ENCODE measurements at regions not wholly inside any gene's neighbourhood (a gene's known extent, or its start where the extent isn't known, plus 50 kb on each side); places are given as distances from the start of the nearest gene placed in this dataset.
"Not testable (repeated sequence)": the region's sequence is repeated elsewhere in the genome, so short reads cannot be mapped to it uniquely, and the experiment has no call there.

DNA sequence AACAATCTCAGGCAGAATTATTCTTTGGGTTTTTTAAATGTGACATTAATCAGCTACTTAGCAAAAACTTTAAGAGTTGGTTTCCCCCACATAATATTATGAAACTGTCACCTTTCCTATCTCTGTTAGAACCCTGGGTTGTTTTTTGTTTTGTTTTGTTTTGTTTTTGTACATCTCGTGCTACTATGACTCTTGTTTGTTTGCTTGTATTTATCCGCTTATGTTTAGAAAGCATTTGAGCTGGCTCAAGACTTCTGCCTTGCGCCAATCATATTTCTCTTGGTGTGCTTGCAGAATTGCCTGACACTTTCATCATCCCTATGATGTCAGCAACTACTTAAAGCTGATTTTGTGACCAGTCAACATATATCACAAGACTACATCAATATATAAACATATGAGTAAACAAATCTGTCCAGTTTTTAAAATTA lies 116.9 kb downstream of the DCLK3 start:
- Mint-ChIP-seq H3K36me3 (no peaks in the 10 kb centered on the region), H3K9me3 (no peaks in the 10 kb centered on the region), H3K4me1 (no peaks in the 10 kb centered on the region), H3K27ac (no peak overlapping the region), H3K27me3 (peaks cover 28 to 50% of the 10 kb centered on the region in 2 donors), H3K4me3 (no peak overlapping the region)
- DNase-seq (no peak), ATAC-seq (replicated peaks in 1 of 4) (no peak)
- ChIA-PET CTCF (no interaction called here), POLR2A (no interaction called here)
- no CpG with 5 or more reads among the region's 3 CpGs for WGBS (ENCODE audit: insufficient coverage)
- H3K4me3 ChIP-seq (ENCODE audit: control insufficient read depth in 1 of 2, extremely low read depth in 1 of 2, low read length in 1 of 2): no peak overlapping the region
- no peaks in the 10 kb centered on the region for H3K4me1 ChIP-seq (ENCODE audit: control insufficient read depth in 1 of 2, extremely low read depth in 1 of 2, insufficient read depth in 2 of 2, low read length in 2 of 2)
- H3K36me3 ChIP-seq (ENCODE audit: control insufficient read depth in 2 of 2, extremely low read depth in 1 of 2, insufficient read depth in 1 of 2, low read length in 1 of 2): no peaks in the 10 kb centered on the region
- H3K27ac ChIP-seq (ENCODE audit: low read length): no peak overlapping the region
- peaks cover 0 to 6% of the 10 kb centered on the region in 2 experiments for H3K27me3 ChIP-seq (replicated peaks in 1 of 2; ENCODE audit: control insufficient read depth in 2 of 2, extremely low read depth in 1 of 2, insufficient read depth in 2 of 2, low read length in 1 of 2)
- H3K9me3 ChIP-seq: no peaks in the 10 kb centered on the region

- Mint-ChIP-seq H3K4me3 (no peak overlapping the region), H3K9me3 (no peaks in the 10 kb centered on the region), H3K4me1 (no peaks in the 10 kb centered on the region), H3K27me3 (peaks cover 18 to 26% of the 10 kb centered on the region in 2 donors), H3K36me3 (no peaks in the 10 kb centered on the region), H3K27ac (no peak overlapping the region)
- Histone ChIP-seq H3K36me3 (ENCODE audit: control insufficient read depth in 2 of 2, extremely low read depth in 1 of 2, insufficient read depth in 1 of 2, low read length in 1 of 2) (no peaks in the 10 kb centered on the region), H3K27me3 (replicated peaks in 1 of 2; ENCODE audit: control insufficient read depth in 2 of 2, extremely low read depth in 1 of 2, insufficient read depth in 2 of 2, low read length in 1 of 2) (no peaks in the 10 kb centered on the region), H3K27ac (ENCODE audit: low read length) (no peak overlapping the region), H3K4me1 (ENCODE audit: control insufficient read depth in 1 of 2, extremely low read depth in 1 of 2, insufficient read depth in 2 of 2, low read length in 2 of 2) (no peaks in the 10 kb centered on the region), H3K4me3 (ENCODE audit: control insufficient read depth in 1 of 2, extremely low read depth in 1 of 2, low read length in 1 of 2) (no peak overlapping the region), H3K9me3 (no peaks in the 10 kb centered on the region)
- ChIA-PET CTCF (no interaction called here), POLR2A (no interaction called here)
- WGBS (ENCODE audit: insufficient coverage): 89% methylated on average over 3 of the region's 8 CpGs
- ATAC-seq (replicated peaks in 1 of 4) (no peak), DNase-seq (no peak)
Observed at GRCh38 chr3:36643192-36643591, 121.2 kb downstream of the DCLK3 start.

GRCh38 chr3:36635731-36636130 lies 128.6 kb downstream of the DCLK3 start:
- no peaks in the 10 kb centered on the region for H3K27me3 ChIP-seq (replicated peaks in 1 of 2; ENCODE audit: control insufficient read depth in 2 of 2, extremely low read depth in 1 of 2, insufficient read depth in 2 of 2, low read length in 1 of 2)
- POLR2A ChIA-PET: no interaction called here
- H3K36me3 ChIP-seq (ENCODE audit: control insufficient read depth in 2 of 2, extremely low read depth in 1 of 2, insufficient read depth in 1 of 2, low read length in 1 of 2): no peaks in the 10 kb centered on the region
- Mint-ChIP-seq H3K36me3 (no peaks in the 10 kb centered on the region), H3K27ac (no peak overlapping the region), H3K27me3 (peaks cover 4 to 9% of the 10 kb centered on the region in 2 donors), H3K4me3 (no peak overlapping the region), H3K9me3 (no peaks in the 10 kb centered on the region), H3K4me1 (no peaks in the 10 kb centered on the region)
- no peak overlapping the region for H3K4me3 ChIP-seq (ENCODE audit: control insufficient read depth in 1 of 2, extremely low read depth in 1 of 2, low read length in 1 of 2)
- ATAC-seq (replicated peaks in 1 of 4) (no peak), DNase-seq (no peak)
- no peaks in the 10 kb centered on the region for H3K4me1 ChIP-seq (ENCODE audit: control insufficient read depth in 1 of 2, extremely low read depth in 1 of 2, insufficient read depth in 2 of 2, low read length in 2 of 2)
- WGBS (ENCODE audit: insufficient coverage): no CpG with 5 or more reads among the region's 1 CpG
- no peak overlapping the region for H3K27ac ChIP-seq (ENCODE audit: low read length)
- no peaks in the 10 kb centered on the region for H3K9me3 ChIP-seq
- CTCF ChIA-PET: no interaction called here

DNA sequence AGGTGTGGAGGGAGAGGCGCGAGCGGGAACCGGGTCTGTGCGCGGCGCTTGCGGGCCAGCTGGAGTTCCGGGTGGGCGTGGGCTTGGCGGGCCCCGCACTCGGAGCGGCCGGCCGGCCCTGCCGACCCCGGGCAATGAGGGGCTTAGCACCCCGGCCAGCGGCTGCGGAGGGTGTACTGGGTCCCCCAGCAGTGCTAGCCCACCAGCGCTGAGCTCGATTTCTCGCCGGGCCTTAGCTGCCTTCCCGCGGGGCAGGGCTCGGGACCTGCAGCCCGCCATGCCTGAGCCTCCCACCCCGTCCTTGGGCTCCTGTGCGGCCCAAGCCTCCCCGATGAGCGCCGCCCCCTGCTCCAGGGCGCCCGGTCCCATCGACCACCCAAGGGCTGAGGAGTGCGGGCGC lies 130.5 kb downstream of the DCLK3 start:
- POLR2A ChIA-PET; H3K4me3 Mint-ChIP-seq; H3K36me3 ChIP-seq (ENCODE audit: control insufficient read depth in 2 of 2, extremely low read depth in 1 of 2, insufficient read depth in 1 of 2, low read length in 1 of 2); CTCF ChIA-PET; H3K27me3 ChIP-seq (replicated peaks in 1 of 2; ENCODE audit: control insufficient read depth in 2 of 2, extremely low read depth in 1 of 2, insufficient read depth in 2 of 2, low read length in 1 of 2); H3K4me1 ChIP-seq (ENCODE audit: control insufficient read depth in 1 of 2, extremely low read depth in 1 of 2, insufficient read depth in 2 of 2, low read length in 2 of 2); ATAC-seq (replicated peaks in 1 of 4); H3K9me3 Mint-ChIP-seq; H3K4me3 ChIP-seq (ENCODE audit: control insufficient read depth in 1 of 2, extremely low read depth in 1 of 2, low read length in 1 of 2); H3K36me3 Mint-ChIP-seq; H3K4me1 Mint-ChIP-seq; H3K27ac ChIP-seq (ENCODE audit: low read length); H3K9me3 ChIP-seq; H3K27ac Mint-ChIP-seq; DNase-seq: not testable (repeated sequence)
- peaks cover 5 to 13% of the 10 kb centered on the region in 2 donors for H3K27me3 Mint-ChIP-seq
- WGBS (ENCODE audit: insufficient coverage): 93% methylated on average over 35 of the region's 39 CpGs

- H3K27me3 ChIP-seq (replicated peaks in 1 of 2; ENCODE audit: control insufficient read depth in 2 of 2, extremely low read depth in 1 of 2, insufficient read depth in 2 of 2, low read length in 1 of 2): no peaks in the 10 kb centered on the region
- H3K4me3 Mint-ChIP-seq: no peak overlapping the region
- peaks cover 5 to 13% of the 10 kb centered on the region in 2 donors for H3K27me3 Mint-ChIP-seq
- no peak for DNase-seq
- H3K4me1 ChIP-seq (ENCODE audit: control insufficient read depth in 1 of 2, extremely low read depth in 1 of 2, insufficient read depth in 2 of 2, low read length in 2 of 2): no peaks in the 10 kb centered on the region
- no peaks in the 10 kb centered on the region for H3K9me3 ChIP-seq
- no peak overlapping the region for H3K4me3 ChIP-seq (ENCODE audit: control insufficient read depth in 1 of 2, extremely low read depth in 1 of 2, low read length in 1 of 2)
- no peak overlapping the region for H3K27ac ChIP-seq (ENCODE audit: low read length)
- no peaks in the 10 kb centered on the region for H3K4me1 Mint-ChIP-seq
- H3K36me3 ChIP-seq (ENCODE audit: control insufficient read depth in 2 of 2, extremely low read depth in 1 of 2, insufficient read depth in 1 of 2, low read length in 1 of 2): no peaks in the 10 kb centered on the region
- 67% methylated on average over 3 of the region's 5 CpGs for WGBS (ENCODE audit: insufficient coverage)
- ChIA-PET CTCF (no interaction called here), POLR2A (no interaction called here)
- H3K9me3 Mint-ChIP-seq: no peaks in the 10 kb centered on the region
- H3K36me3 Mint-ChIP-seq: no peaks in the 10 kb centered on the region
- H3K27ac Mint-ChIP-seq: no peak overlapping the region
- no peak for ATAC-seq (replicated peaks in 1 of 4)
Observed at GRCh38 chr3:36633060-36633459, 131.3 kb downstream of the DCLK3 start.

- DNase-seq (no peak), ATAC-seq (replicated peaks in 1 of 4) (no peak)
- Histone ChIP-seq H3K9me3 (no peaks in the 10 kb centered on the region), H3K4me1 (ENCODE audit: control insufficient read depth in 1 of 2, extremely low read depth in 1 of 2, insufficient read depth in 2 of 2, low read length in 2 of 2) (no peaks in the 10 kb centered on the region), H3K4me3 (ENCODE audit: control insufficient read depth in 1 of 2, extremely low read depth in 1 of 2, low read length in 1 of 2) (no peak overlapping the region), H3K36me3 (ENCODE audit: control insufficient read depth in 2 of 2, extremely low read depth in 1 of 2, insufficient read depth in 1 of 2, low read length in 1 of 2) (no peaks in the 10 kb centered on the region), H3K27me3 (replicated peaks in 1 of 2; ENCODE audit: control insufficient read depth in 2 of 2, extremely low read depth in 1 of 2, insufficient read depth in 2 of 2, low read length in 1 of 2) (peaks cover 0 to 2% of the 10 kb centered on the region in 2 experiments), H3K27ac (ENCODE audit: low read length) (no peak overlapping the region)
- CTCF ChIA-PET: no interaction called here
- no CpG with 5 or more reads among the region's 4 CpGs for WGBS (ENCODE audit: insufficient coverage)
- H3K4me3 Mint-ChIP-seq: no peak overlapping the region
- H3K27ac Mint-ChIP-seq: no peak overlapping the region
- H3K36me3 Mint-ChIP-seq: no peaks in the 10 kb centered on the region
- H3K9me3 Mint-ChIP-seq: no peaks in the 10 kb centered on the region
- peaks cover 8 to 19% of the 10 kb centered on the region in 2 donors for H3K27me3 Mint-ChIP-seq
- H3K4me1 Mint-ChIP-seq: no peaks in the 10 kb centered on the region
- POLR2A ChIA-PET: no interaction called here
Observed at GRCh38 chr3:36631549-36631948, 132.8 kb downstream of the DCLK3 start.

DNA sequence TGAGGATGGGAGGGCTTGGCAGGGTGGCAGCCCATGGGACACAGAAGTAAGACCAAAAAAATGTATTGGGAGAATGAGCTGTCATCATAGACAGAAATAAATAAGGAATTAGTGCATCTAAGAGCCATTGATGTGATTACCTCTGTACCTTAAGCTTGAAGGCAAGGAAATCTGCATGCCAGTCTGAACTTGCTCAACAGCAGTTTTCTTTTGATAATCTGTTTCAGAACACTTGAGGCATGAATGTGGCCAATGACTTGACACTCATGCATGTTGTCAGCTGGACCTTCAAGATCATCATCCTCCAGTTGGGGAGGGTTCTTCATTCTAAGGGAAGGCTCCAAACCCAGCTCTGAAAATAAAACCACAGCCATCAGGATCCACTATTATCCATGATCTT lies 148.5 kb downstream of the DCLK3 start:
- Mint-ChIP-seq H3K27me3 (peaks cover 9 to 16% of the 10 kb centered on the region in 2 donors), H3K4me3 (no peak overlapping the region), H3K9me3 (peaks cover 0 to 6% (median 0%) of the 10 kb centered on the region in 3 donors), H3K36me3 (no peaks in the 10 kb centered on the region), H3K27ac (no peak overlapping the region), H3K4me1 (no peaks in the 10 kb centered on the region)
- no peaks in the 10 kb centered on the region for H3K27me3 ChIP-seq (replicated peaks in 1 of 2; ENCODE audit: control insufficient read depth in 2 of 2, extremely low read depth in 1 of 2, insufficient read depth in 2 of 2, low read length in 1 of 2)
- ATAC-seq (replicated peaks in 1 of 4): no peak
- CTCF ChIA-PET: no interaction called here
- H3K27ac ChIP-seq (ENCODE audit: low read length): no peak overlapping the region
- H3K4me3 ChIP-seq (ENCODE audit: control insufficient read depth in 1 of 2, extremely low read depth in 1 of 2, low read length in 1 of 2): no peak overlapping the region
- H3K4me1 ChIP-seq (ENCODE audit: control insufficient read depth in 1 of 2, extremely low read depth in 1 of 2, insufficient read depth in 2 of 2, low read length in 2 of 2): no peaks in the 10 kb centered on the region
- H3K36me3 ChIP-seq (ENCODE audit: control insufficient read depth in 2 of 2, extremely low read depth in 1 of 2, insufficient read depth in 1 of 2, low read length in 1 of 2): no peaks in the 10 kb centered on the region
- DNase-seq: no peak
- POLR2A ChIA-PET: interaction anchor here in 1 of 2 donors (0.5 kb wide), 1 partner anchor 100 kb away, joined by 11 read pairs; no protein-coding TSS in a partner anchor
- no peaks in the 10 kb centered on the region for H3K9me3 ChIP-seq
